Thyroid gland (tissue), 4 donors: ENCODE measurements at regions not wholly inside any gene's neighbourhood (a gene's known extent, or its start where the extent isn't known, plus 50 kb on each side); places are given as distances from the start of the nearest gene placed in this dataset.
"Not testable (repeated sequence)": the region's sequence is repeated elsewhere in the genome, so short reads cannot be mapped to it uniquely, and the experiment has no call there.

Source experiments
- DNase-seq, 2 donors: peaks; one replicate each; pipeline ENCODE4 v3.0.0-alpha.2; 2019
- H3K27ac ChIP-seq, 3 donors: fragments of 200-600 bp; sonication (generic); 1 replicate in 2 of 3; 2 replicates in 1 of 3; pipeline ENCODE4 v1.5.1; 2016 to 2019; ENCODE audit warnings: mild to moderate bottlenecking in 1 of 3, moderate library complexity in 1 of 3
- H3K27me3 ChIP-seq: fragments of 200-600 bp; sonication (generic); one replicate; pipeline ENCODE4 v1.5.1; 2019
- H3K36me3 ChIP-seq, 2 donors: fragments of 200-600 bp; sonication (generic); one replicate each; pipeline ENCODE4 v1.5.1; 2016 to 2019
- H3K4me1 ChIP-seq, 2 donors: fragments of 200-600 bp; sonication (generic); one replicate each; pipeline ENCODE4 v1.5.1; 2017 to 2019
- H3K4me3 ChIP-seq, 3 donors: fragments of 200-600 bp; sonication (generic); replicated peaks in 1 of 3; 1 replicate in 2 of 3; 2 replicates in 1 of 3; pipeline ENCODE4 v1.5.1; 2016; ENCODE audit warnings: mild to moderate bottlenecking in 1 of 3
- H3K9me3 ChIP-seq: fragments of 200-600 bp; sonication (generic); one replicate; pipeline ENCODE4 v1.5.1; 2017
- POLR2A ChIP-seq, 2 donors: fragments of 450-650 bp; IDR thresholded peaks; one replicate each; pipeline ENCODE4 v1.6.1; 2017; ENCODE audit warnings: antibody characterized with exemption in 2 of 2, mild to moderate bottlenecking in 2 of 2, moderate library complexity in 1 of 2
- WGBS, 2 donors: methylation state at CpG; one replicate each; pipeline ENCODE4 v1.1.5; 2017; 5-methylcytosine and 5-hydroxymethylcytosine counted together
- intact Hi-C: fragments of 100-400 bp; cut with DNase I; formaldehyde crosslinking; loops from one replicate; pipeline ENCODE4 v1.15.1; 2023
- TF ChIP-seq, protein P1 (sequence below), 6 experiments: fragments of 200-600 bp in 3 of 6; fragments of 450-650 bp in 3 of 6; sonication (generic) in 3 of 6; IDR thresholded peaks; one replicate each; pipeline ENCODE4 v1.5.1; 2016 to 2019; ENCODE audit warnings: antibody characterized with exemption in 6 of 6, mild to moderate bottlenecking in 2 of 6, inconsistent platforms in 1 of 6, moderate library complexity in 1 of 6

DNA sequence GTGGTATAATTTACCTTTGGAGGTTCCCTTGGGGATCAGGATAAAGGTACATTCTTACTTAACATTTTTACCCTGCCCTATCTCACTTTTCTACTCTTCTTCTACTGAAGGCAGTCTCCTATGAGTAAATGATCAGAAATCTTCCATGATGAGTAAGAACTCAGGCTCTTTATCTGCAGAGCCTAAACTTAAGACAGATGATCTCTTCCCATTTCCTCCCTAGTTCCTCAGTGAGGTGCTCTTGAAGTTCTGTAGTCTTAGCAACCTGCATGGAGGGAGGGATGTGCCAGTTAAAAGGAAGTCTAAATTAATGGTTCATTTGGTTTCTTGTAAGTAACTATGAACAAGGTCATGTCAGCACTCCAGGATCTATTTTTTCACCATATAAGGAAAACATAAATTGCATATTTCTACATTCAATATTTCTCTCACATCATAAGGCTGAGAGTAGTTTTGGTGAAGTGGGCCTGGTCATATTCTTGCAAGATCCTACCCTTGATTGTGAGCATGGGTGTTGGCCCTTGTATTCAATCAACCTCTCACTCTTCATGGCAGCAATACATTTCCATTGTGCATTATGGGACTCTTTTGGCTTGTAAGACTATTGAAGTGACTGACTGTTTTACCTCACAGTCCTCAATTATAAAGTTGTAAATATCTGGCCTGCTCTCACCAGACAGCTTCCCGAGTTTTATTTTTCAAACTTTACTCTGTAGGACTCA, 295.5 kb downstream of the SLC7A11 start:
- no peak for TF ChIP-seq POLR2A (IDR thresholded peaks at IDR 0.05)
- TF ChIP-seq, protein P1, sequence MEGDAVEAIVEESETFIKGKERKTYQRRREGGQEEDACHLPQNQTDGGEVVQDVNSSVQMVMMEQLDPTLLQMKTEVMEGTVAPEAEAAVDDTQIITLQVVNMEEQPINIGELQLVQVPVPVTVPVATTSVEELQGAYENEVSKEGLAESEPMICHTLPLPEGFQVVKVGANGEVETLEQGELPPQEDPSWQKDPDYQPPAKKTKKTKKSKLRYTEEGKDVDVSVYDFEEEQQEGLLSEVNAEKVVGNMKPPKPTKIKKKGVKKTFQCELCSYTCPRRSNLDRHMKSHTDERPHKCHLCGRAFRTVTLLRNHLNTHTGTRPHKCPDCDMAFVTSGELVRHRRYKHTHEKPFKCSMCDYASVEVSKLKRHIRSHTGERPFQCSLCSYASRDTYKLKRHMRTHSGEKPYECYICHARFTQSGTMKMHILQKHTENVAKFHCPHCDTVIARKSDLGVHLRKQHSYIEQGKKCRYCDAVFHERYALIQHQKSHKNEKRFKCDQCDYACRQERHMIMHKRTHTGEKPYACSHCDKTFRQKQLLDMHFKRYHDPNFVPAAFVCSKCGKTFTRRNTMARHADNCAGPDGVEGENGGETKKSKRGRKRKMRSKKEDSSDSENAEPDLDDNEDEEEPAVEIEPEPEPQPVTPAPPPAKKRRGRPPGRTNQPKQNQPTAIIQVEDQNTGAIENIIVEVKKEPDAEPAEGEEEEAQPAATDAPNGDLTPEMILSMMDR (IDR thresholded peaks at IDR 0.05), result no peak
- Histone ChIP-seq H3K4me1 (peaks cover 0 to 8% of the 10 kb centered on the region in 2 donors), H3K27ac (no peak overlapping the region), H3K27me3 (no peaks in the 10 kb centered on the region), H3K36me3 (no peaks in the 10 kb centered on the region), H3K9me3 (no peaks in the 10 kb centered on the region), H3K4me3 (no peak overlapping the region)
- WGBS, 2 donors, result 85 to 91% methylated on average over 1 of the region's 1 CpG
- intact Hi-C loops, result no loop called here
- no peak for DNase-seq

DNA sequence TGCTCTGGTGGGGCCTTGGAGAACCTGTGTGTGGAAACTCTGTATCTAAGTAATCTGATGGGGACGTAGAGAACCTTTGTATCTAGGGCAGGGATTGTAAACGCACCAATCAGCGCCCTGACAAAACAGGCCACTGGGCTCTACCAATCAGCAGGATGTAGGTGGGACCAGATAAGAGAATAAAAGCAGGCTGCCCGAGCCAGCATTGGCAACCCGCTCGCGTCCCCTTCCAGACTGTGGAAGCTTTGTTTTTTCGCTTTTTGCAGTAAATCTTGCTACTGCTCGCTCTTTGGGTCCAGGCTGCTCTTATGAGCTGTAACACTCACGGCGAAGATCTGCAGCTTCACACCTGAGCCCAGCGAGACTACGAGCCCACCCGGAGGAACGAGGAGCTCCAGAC, 299.3 kb downstream of the SLC7A11 start:
- intact Hi-C loops, H3K27me3 ChIP-seq, H3K27ac ChIP-seq, H3K36me3 ChIP-seq, H3K4me3 ChIP-seq, H3K4me1 ChIP-seq, DNase-seq, H3K9me3 ChIP-seq: not testable (repeated sequence)
- 94 to 96% methylated on average over 15 of the region's 15 CpGs for WGBS, 2 donors

DNA sequence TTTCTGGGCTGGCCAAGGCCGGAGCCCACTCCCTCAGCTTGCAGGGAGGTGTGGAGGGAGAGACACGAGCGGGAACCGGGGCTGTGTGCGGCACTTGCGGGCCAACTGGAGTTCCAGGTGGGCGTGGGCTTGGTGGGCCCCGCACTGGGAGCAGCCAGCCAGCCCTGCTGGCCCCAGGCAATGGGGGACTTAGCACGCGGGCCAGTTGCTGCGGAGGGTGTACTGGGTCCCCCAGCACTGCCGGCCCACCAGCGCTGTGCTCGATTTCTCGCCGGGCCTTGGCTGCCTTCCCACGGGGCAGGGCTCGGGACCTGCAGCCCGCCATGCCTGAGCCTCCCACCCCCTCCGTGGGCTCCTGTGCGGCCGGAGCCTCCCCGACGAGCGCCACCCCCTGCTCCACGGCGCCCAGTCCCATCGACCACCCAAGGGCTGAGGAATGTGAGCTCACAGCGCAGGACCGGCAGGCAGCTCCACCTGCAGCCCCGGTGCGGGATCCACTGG, 300.1 kb downstream of the SLC7A11 start:
- H3K4me1 ChIP-seq, H3K36me3 ChIP-seq, DNase-seq, H3K27me3 ChIP-seq, H3K27ac ChIP-seq, H3K4me3 ChIP-seq, H3K9me3 ChIP-seq, intact Hi-C loops: not testable (repeated sequence)
- WGBS, 2 donors, result 93 to 99% methylated on average over 6 to 14 of the region's 32 CpGs

DNA sequence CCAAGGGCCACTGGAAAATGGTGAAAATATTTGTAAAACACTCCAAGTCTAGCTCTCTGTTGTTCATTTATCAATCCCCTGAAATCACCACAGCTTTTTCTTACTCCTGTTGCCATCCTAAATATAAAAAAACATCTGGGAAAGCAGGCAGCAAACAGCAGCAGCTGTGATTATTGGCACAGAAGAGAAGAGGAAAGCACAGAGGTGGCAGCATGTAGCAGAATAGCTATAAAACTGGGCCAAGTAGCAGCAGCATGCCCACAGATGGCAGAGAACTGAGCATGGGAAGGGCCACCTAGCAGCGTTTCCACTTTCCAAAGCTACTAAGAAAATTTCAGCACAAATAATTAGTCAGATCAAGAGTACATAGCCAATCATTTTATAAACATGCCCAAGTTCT, 307.2 kb downstream of the SLC7A11 start:
- intact Hi-C loops, result no loop called here
- WGBS, 2 donors, result 65 to 68% methylated on average over 1 of the region's 1 CpG
- no peaks in the 10 kb centered on the region for H3K9me3 ChIP-seq
- TF ChIP-seq, protein P1 (IDR thresholded peaks at IDR 0.05), result no peak
- no peak for TF ChIP-seq POLR2A (IDR thresholded peaks at IDR 0.05)
- no peak overlapping the region for H3K27ac ChIP-seq
- no peak overlapping the region for H3K4me3 ChIP-seq
- no peak for DNase-seq
- H3K27me3 ChIP-seq, result no peaks in the 10 kb centered on the region
- no peaks in the 10 kb centered on the region for H3K4me1 ChIP-seq
- no peaks in the 10 kb centered on the region for H3K36me3 ChIP-seq

DNA sequence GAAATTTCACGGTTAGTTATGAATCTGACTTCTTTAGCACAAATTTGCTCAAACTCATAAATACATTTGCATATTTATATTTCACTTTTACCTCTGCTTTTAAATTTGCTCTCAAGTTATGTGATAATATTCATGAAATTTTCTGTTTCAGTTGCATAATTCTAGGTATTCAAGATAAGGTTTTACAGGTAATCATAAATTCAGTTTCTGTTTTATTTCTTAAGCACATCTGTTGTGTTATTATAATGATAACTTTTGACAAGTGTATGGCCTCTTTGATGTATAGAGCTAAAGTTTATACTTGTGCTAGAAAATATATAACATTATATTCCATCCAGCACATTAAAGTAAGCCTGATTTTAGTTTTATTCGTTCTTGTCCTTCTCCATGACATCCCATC, 308.1 kb downstream of the SLC7A11 start:
- H3K4me1 ChIP-seq, result no peaks in the 10 kb centered on the region
- no peaks in the 10 kb centered on the region for H3K36me3 ChIP-seq
- H3K27me3 ChIP-seq, result no peaks in the 10 kb centered on the region
- no peak overlapping the region for H3K27ac ChIP-seq
- no peak for DNase-seq
- intact Hi-C loops, result no loop called here
- no peak for TF ChIP-seq POLR2A (IDR thresholded peaks at IDR 0.05)
- TF ChIP-seq, protein P1 (IDR thresholded peaks at IDR 0.05), result no peak
- no peak overlapping the region for H3K4me3 ChIP-seq
- WGBS, 2 donors, result 65 to 91% methylated on average over 2 of the region's 2 CpGs
- no peaks in the 10 kb centered on the region for H3K9me3 ChIP-seq

DNA sequence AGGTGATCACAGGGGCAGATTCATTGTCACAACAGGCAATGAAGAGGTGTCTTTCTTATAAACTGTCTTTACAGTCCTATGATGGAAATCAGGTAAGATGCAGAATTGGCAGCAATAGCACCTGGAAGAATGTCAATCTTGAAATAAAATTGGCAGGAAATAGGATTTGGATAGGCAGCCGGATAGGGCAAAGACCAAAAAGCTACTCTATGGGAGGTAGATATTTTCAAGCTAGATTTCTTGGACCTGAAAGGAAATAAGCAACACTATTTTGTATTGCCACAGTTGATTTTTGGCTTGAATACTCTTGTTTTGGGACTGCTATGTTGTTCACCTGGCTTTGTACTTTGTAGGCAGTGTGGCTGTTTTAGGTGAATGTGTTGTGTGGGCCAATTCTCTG, 314.2 kb downstream of the SLC7A11 start:
- H3K27ac ChIP-seq, result no peak overlapping the region
- no peaks in the 10 kb centered on the region for H3K27me3 ChIP-seq
- intact Hi-C loops, result no loop called here
- no peaks in the 10 kb centered on the region for H3K9me3 ChIP-seq
- 30 to 44% methylated on average over 1 of the region's 1 CpG for WGBS, 2 donors
- no peak overlapping the region for H3K4me3 ChIP-seq
- H3K36me3 ChIP-seq, result no peaks in the 10 kb centered on the region
- no peak for TF ChIP-seq POLR2A (IDR thresholded peaks at IDR 0.05)
- TF ChIP-seq, protein P1 (IDR thresholded peaks at IDR 0.05), result no peak
- DNase-seq, result no peak
- no peaks in the 10 kb centered on the region for H3K4me1 ChIP-seq
